GM15510 (cell line): ENCODE measurements at regions not wholly inside any gene's neighbourhood (a gene's known extent, or its start where the extent isn't known, plus 50 kb on each side); places are given as distances from the start of the nearest gene placed in this dataset.

ENCODE experiments used
- POLR2A ChIP-seq: IDR thresholded peaks from 3 replicates; pipeline ENCODE4 v1.6.1; 2011; ENCODE audit warnings: borderline replicate concordance; ENCODE audit not compliant: insufficient read length; ENCODE audit errors: extremely low read depth

- TF ChIP-seq POLR2A: no peak
Measured at GRCh38 chr6:15874821-15875220, 212.0 kb upstream of the DTNBP1 start.

- TF ChIP-seq POLR2A: no peak
Measured at GRCh38 chr6:15874326-15874725, 211.5 kb upstream of the DTNBP1 start.

GRCh38 chr6:15872241-15873103 is 209.6 kb upstream of the DTNBP1 start:
- no peak for TF ChIP-seq POLR2A

- no peak for TF ChIP-seq POLR2A
Measured at GRCh38 chr6:15871276-15871675, 208.4 kb upstream of the DTNBP1 start.

- TF ChIP-seq POLR2A: no peak
Measured at GRCh38 chr6:15870333-15871043, 207.7 kb upstream of the DTNBP1 start.

GRCh38 chr6:15864708-15865062 is 201.9 kb upstream of the DTNBP1 start:
- no peak for TF ChIP-seq POLR2A

- no peak for TF ChIP-seq POLR2A
Measured at GRCh38 chr6:15864038-15864707, 201.3 kb upstream of the DTNBP1 start.

GRCh38 chr6:15862810-15863209 is 200.0 kb upstream of the DTNBP1 start:
- TF ChIP-seq POLR2A: no peak

GRCh38 chr6:15861486-15861885 is 198.7 kb upstream of the DTNBP1 start:
- no peak for TF ChIP-seq POLR2A

GRCh38 chr6:15854826-15855710 is 192.2 kb upstream of the DTNBP1 start:
- no peak for TF ChIP-seq POLR2A

- no peak for TF ChIP-seq POLR2A
Measured at GRCh38 chr6:15854378-15854777, 191.6 kb upstream of the DTNBP1 start.

- TF ChIP-seq POLR2A: no peak
Measured at GRCh38 chr6:15853259-15853658, 190.4 kb upstream of the DTNBP1 start.

- no peak for TF ChIP-seq POLR2A
Measured at GRCh38 chr6:15852289-15852688, 189.5 kb upstream of the DTNBP1 start.

- TF ChIP-seq POLR2A: no peak
Measured at GRCh38 chr6:15849395-15849794, 186.6 kb upstream of the DTNBP1 start.

GRCh38 chr6:15845492-15845891 is 182.7 kb upstream of the DTNBP1 start:
- TF ChIP-seq POLR2A: no peak

- TF ChIP-seq POLR2A: no peak
Measured at GRCh38 chr6:15843764-15844163, 180.9 kb upstream of the DTNBP1 start.

GRCh38 chr6:15843226-15843625 is 180.4 kb upstream of the DTNBP1 start:
- no peak for TF ChIP-seq POLR2A
